ENCODE measurements at regions not wholly inside any gene's neighbourhood (a gene's known extent, or its start where the extent isn't known, plus 50 kb on each side); places are given as distances from the start of the nearest gene placed in this dataset.

DNA sequence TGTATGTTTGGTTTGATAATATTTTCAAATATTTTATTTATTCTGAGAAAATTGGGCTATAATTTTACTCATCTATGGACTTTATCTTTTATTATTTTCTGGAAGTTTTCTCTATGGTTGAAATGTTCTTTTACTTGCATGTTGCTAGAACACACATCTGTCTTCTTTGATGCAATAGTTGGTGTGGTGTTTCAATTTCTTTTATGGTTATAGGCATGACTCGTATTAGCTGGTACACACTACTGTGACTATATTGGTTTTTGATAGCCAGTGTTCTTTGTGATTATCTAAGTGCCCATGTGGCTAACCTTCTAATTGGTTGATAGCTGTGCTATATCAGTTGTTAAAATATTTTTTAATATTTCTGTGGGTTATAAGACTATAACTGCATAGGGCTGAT is 1343.3 kb upstream of the GJE1 start:
- TF ChIP-seq EZH2phosphoT487 (IDR thresholded peaks at IDR 0.05; ENCODE audit: insufficient read depth, low read depth) = no peak
- TF ChIP-seq EZH2 (IDR thresholded peaks at IDR 0.05; ENCODE audit: insufficient read depth, poor library complexity, severe bottlenecking) = no peak

Measured in GM23248 (cell line).